ENCODE measurements at regions not wholly inside any gene's neighbourhood (a gene's known extent, or its start where the extent isn't known, plus 50 kb on each side); places are given as distances from the start of the nearest gene placed in this dataset.

- BruUV-seq (replicated peaks) = no TSS peak
- Histone ChIP-seq H3K36me3 (ENCODE audit: control insufficient read depth, insufficient read depth, low read length) (no peaks in the 10 kb centered on the region), H4K20me1 (replicated peaks; ENCODE audit: control insufficient read depth, insufficient read depth, low read length) (no peaks in the 10 kb centered on the region), H3K27me3 (ENCODE audit: control insufficient read depth in 2 of 2, insufficient read depth in 2 of 2, low read length in 2 of 2) (no peaks in the 10 kb centered on the region), H3K4me1 (replicated peaks in 1 of 2; ENCODE audit: control insufficient read depth in 2 of 2, insufficient read depth in 2 of 2, low read length in 2 of 2) (no peaks in the 10 kb centered on the region), H3K27ac (ENCODE audit: extremely low read depth, low read depth, low read length) (no peak overlapping the region), H3K9me1 (ENCODE audit: control insufficient read depth, insufficient read depth, low read length) (no peaks in the 10 kb centered on the region), H3K9me3 (replicated peaks; ENCODE audit: control insufficient read depth, insufficient read depth, low read depth, low read length) (0 out of 2 replicates have a peak, but pooled peaks cover 2% of the 10 kb centered on the region), H3K4me3 (no peak overlapping the region), H3K4me2 (ENCODE audit: insufficient read depth, low read length) (no peak overlapping the region), H3K79me2 (ENCODE audit: control insufficient read depth, insufficient read depth, low read length) (no peaks in the 10 kb centered on the region), H3K9ac (ENCODE audit: insufficient read depth in 1 of 2, low read depth in 2 of 2, low read length in 2 of 2) (no peak overlapping the region), H2AFZ (ENCODE audit: low read depth, low read length) (no peak overlapping the region)
- no peak for ATAC-seq
- ChIA-PET CTCF (ENCODE audit: low intra/inter-chr PET ratio) (no interaction called here), POLR2A (no interaction called here)
- FAIRE-seq = no peak
- in situ Hi-C loops (cut with MboI) (no loop called here), intact Hi-C loops (cut with micrococcal nuclease) (no loop called here)
- no peak for DNase-seq (ENCODE audit: extremely low read depth in 1 of 4, low spot score in 3 of 4)
- WGBS (ENCODE audit: insufficient coverage, low coverage, missing lambda C conversion rate) = 0% methylated on average over 5 of the region's 5 CpGs
- TF ChIP-seq SNIP1 (IDR thresholded peaks at IDR 0.05; ENCODE audit: low read depth) = no peak
- no peak for TF ChIP-seq ZNF384 (IDR thresholded peaks at IDR 0.05; ENCODE audit: low read depth, low read length)
- no peak for TF ChIP-seq DEAF1 (CRISPR knock-in tag; IDR thresholded peaks at IDR 0.05)
- no peak for TF ChIP-seq MAX (CRISPR knock-in tag; IDR thresholded peaks at IDR 0.05)
- TF ChIP-seq HSF4 (CRISPR knock-in tag; IDR thresholded peaks at IDR 0.05; ENCODE audit: borderline replicate concordance) = no peak
- TF ChIP-seq U2AF2 (optimal IDR thresholded peaks at IDR 0.05; ENCODE audit: low read depth, low read length) = no peak
- TF ChIP-seq ELF1 (tag; IDR thresholded peaks at IDR 0.05) = no peak
- TF ChIP-seq PHB2 (IDR thresholded peaks at IDR 0.05; ENCODE audit: low read depth) = no peak
- TF ChIP-seq AFF4 (CRISPR knock-in tag; IDR thresholded peaks at IDR 0.05) = no peak
- TF ChIP-seq ZC3H4 (CRISPR knock-in tag; IDR thresholded peaks at IDR 0.05; ENCODE audit: borderline replicate concordance) = no peak
- TF ChIP-seq RHOXF2B (CRISPR knock-in tag; conservative IDR thresholded peaks at IDR 0.05) = no peak
- no peak for TF ChIP-seq NONO (IDR thresholded peaks at IDR 0.05; ENCODE audit: low read depth in 2 of 2, low read length in 1 of 2)
- no peak for TF ChIP-seq ZBED1 (IDR thresholded peaks at IDR 0.05)
Observed at GRCh38 chr4:104129243-104129642, 365.5 kb downstream of the CXXC4 start.
